ENCODE measurements at regions not wholly inside any gene's neighbourhood (a gene's known extent, or its start where the extent isn't known, plus 50 kb on each side); places are given as distances from the start of the nearest gene placed in this dataset.

- no peak for TF ChIP-seq CHD2 (IDR thresholded peaks at IDR 0.05; ENCODE audit: low read length, partially characterized antibody)
Observed at GRCh38 chr5:106525438-106525837, 1145.3 kb downstream of the EFNA5 start (continued).

DNA sequence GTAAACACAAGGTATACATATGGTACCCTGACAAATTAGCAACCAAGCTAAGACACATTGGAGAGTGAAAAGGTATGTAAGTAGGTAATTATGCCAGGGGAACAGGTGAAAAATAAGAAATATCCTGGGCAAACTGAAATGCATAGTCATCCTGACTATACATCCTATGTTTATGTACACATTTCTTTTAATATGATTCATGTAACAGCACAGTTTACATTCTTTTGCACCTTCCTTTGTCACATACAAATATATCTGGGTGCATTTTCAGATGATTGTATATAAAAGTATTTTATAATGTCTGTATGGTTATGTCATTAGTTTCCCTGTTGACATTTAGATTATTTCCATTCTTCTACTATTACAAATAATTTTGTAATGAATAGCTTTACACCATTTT lies 1146.9 kb downstream of the EFNA5 start:
- Histone ChIP-seq H3K27me3 (ENCODE audit: insufficient read depth) (no peaks in the 10 kb centered on the region), H3K36me3 (replicated peaks in 1 of 2; ENCODE audit: control insufficient read depth in 1 of 2, insufficient read depth in 2 of 2, low read length in 1 of 2) (no peaks in the 10 kb centered on the region), H3K79me2 (ENCODE audit: insufficient read depth) (no peaks in the 10 kb centered on the region), H3K4me3 (ENCODE audit: low read depth in 2 of 2, low read length in 1 of 2) (no peak overlapping the region), H3K27ac (ENCODE audit: low read depth in 2 of 2, low read length in 1 of 2) (no peak overlapping the region), H3K9ac (no peak overlapping the region), H3F3A (replicated peaks; ENCODE audit: insufficient read depth) (peaks cover 5% of the 10 kb centered on the region), H3K9me2 (no peaks in the 10 kb centered on the region), H3K9me3 (no peaks in the 10 kb centered on the region), H4K20me1 (ENCODE audit: insufficient read depth) (no peaks in the 10 kb centered on the region), H3K4me1 (ENCODE audit: control insufficient read depth in 1 of 2, insufficient read depth in 2 of 2, low read depth in 1 of 2, low read length in 1 of 2) (peaks cover 0 to 4% of the 10 kb centered on the region in 2 experiments; a peak in 1 of 4 replicates), H2AFZ (ENCODE audit: low read depth) (no peak overlapping the region), H3K4me2 (no peak overlapping the region)
- no peak for DNase-seq
- POLR2A ChIA-PET = no interaction called here
- CTCF ChIA-PET = no interaction called here
- TF ChIP-seq RFX5 (IDR thresholded peaks at IDR 0.05; ENCODE audit: low read length) = no peak

- H3K9me2 ChIP-seq = no peaks in the 10 kb centered on the region
- CTCF ChIA-PET = no interaction called here
- H3K4me1 ChIP-seq (ENCODE audit: control insufficient read depth in 1 of 2, insufficient read depth in 2 of 2, low read depth in 1 of 2, low read length in 1 of 2) = peaks cover 0 to 4% of the 10 kb centered on the region in 2 experiments; a peak in 1 of 4 replicates
- peak overlapping the region in 1 of 2 experiments; percentile 16; a peak in 1 of 4 replicates for H3K27ac ChIP-seq (ENCODE audit: low read depth in 2 of 2, low read length in 1 of 2)
- H3K27me3 ChIP-seq (ENCODE audit: insufficient read depth) = no peaks in the 10 kb centered on the region
- no peak for DNase-seq
- H3K79me2 ChIP-seq (ENCODE audit: insufficient read depth) = no peaks in the 10 kb centered on the region
- peaks cover 5% of the 10 kb centered on the region for H3F3A ChIP-seq (replicated peaks; ENCODE audit: insufficient read depth)
- H3K36me3 ChIP-seq (replicated peaks in 1 of 2; ENCODE audit: control insufficient read depth in 1 of 2, insufficient read depth in 2 of 2, low read length in 1 of 2) = no peaks in the 10 kb centered on the region
- H3K4me3 ChIP-seq (ENCODE audit: low read depth in 2 of 2, low read length in 1 of 2) = no peak overlapping the region
- peak overlapping the region; percentile 59; the same call in 1 of the 2 replicates for H2AFZ ChIP-seq (ENCODE audit: low read depth)
- no peak overlapping the region for H3K9ac ChIP-seq
- TF ChIP-seq RCOR1 (IDR thresholded peaks at IDR 0.05; ENCODE audit: low read length) = no peak
- TF ChIP-seq, protein P1, sequence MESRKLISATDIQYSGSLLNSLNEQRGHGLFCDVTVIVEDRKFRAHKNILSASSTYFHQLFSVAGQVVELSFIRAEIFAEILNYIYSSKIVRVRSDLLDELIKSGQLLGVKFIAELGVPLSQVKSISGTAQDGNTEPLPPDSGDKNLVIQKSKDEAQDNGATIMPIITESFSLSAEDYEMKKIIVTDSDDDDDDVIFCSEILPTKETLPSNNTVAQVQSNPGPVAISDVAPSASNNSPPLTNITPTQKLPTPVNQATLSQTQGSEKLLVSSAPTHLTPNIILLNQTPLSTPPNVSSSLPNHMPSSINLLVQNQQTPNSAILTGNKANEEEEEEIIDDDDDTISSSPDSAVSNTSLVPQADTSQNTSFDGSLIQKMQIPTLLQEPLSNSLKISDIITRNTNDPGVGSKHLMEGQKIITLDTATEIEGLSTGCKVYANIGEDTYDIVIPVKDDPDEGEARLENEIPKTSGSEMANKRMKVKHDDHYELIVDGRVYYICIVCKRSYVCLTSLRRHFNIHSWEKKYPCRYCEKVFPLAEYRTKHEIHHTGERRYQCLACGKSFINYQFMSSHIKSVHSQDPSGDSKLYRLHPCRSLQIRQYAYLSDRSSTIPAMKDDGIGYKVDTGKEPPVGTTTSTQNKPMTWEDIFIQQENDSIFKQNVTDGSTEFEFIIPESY (IDR thresholded peaks at IDR 0.05; ENCODE audit: borderline replicate concordance, low read depth) = no peak
- no peak for TF ChIP-seq TCF12 (IDR thresholded peaks at IDR 0.05)
- TF ChIP-seq, protein P2, sequence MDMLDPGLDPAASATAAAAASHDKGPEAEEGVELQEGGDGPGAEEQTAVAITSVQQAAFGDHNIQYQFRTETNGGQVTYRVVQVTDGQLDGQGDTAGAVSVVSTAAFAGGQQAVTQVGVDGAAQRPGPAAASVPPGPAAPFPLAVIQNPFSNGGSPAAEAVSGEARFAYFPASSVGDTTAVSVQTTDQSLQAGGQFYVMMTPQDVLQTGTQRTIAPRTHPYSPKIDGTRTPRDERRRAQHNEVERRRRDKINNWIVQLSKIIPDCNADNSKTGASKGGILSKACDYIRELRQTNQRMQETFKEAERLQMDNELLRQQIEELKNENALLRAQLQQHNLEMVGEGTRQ (IDR thresholded peaks at IDR 0.05; ENCODE audit: borderline replicate concordance, low read depth, low read length) = no peak
- no peak for TF ChIP-seq FOXM1 (IDR thresholded peaks at IDR 0.05; ENCODE audit: low read depth)
- TF ChIP-seq SIN3A (IDR thresholded peaks at IDR 0.05; ENCODE audit: borderline replicate concordance, low read depth, low read length) = no peak
- TF ChIP-seq, protein P3, sequence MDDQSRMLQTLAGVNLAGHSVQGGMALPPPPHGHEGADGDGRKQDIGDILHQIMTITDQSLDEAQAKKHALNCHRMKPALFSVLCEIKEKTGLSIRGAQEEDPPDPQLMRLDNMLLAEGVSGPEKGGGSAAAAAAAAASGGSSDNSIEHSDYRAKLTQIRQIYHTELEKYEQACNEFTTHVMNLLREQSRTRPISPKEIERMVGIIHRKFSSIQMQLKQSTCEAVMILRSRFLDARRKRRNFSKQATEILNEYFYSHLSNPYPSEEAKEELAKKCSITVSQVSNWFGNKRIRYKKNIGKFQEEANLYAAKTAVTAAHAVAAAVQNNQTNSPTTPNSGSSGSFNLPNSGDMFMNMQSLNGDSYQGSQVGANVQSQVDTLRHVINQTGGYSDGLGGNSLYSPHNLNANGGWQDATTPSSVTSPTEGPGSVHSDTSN (IDR thresholded peaks at IDR 0.05) = no peak
- TF ChIP-seq MEF2A (IDR thresholded peaks at IDR 0.05; ENCODE audit: borderline replicate concordance, low read depth) = no peak
- TF ChIP-seq TEAD4 (IDR thresholded peaks at IDR 0.05; ENCODE audit: borderline replicate concordance, insufficient read depth) = no peak
- TF ChIP-seq ELF1 (IDR thresholded peaks at IDR 0.05) = no peak
- POLR2A ChIA-PET = no interaction called here
- no peaks in the 10 kb centered on the region for H3K9me3 ChIP-seq
- 74% methylated on average over 6 of the region's 6 CpGs for WGBS (ENCODE audit: low lambda C conversion rate)
- H3K4me2 ChIP-seq = no peak overlapping the region
- no peaks in the 10 kb centered on the region for H4K20me1 ChIP-seq (ENCODE audit: insufficient read depth)
Observed at GRCh38 chr5:106522296-106522695, 1148.4 kb downstream of the EFNA5 start.
